ENCODE measurements at regions not wholly inside any gene's neighbourhood (a gene's known extent, or its start where the extent isn't known, plus 50 kb on each side); places are given as distances from the start of the nearest gene placed in this dataset.

DNA sequence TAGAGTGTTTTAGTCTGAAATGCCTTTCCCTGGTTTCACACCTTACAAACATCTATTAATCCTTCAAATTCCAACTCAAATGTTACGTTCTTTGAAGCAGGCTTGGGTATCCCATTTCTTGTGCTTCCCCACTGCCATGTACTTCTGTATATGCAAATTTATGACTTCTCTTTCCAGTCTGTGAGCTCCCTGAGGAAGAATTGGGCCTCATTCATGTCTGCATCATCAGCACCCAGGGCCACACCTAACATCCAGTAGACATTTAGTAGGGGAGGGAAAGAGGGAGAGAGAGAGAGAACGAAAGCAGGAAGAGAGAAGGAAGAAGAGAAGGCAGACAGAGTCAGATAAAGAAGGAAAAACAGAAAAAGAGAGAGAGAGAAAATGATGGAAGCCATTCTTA, 53.3 kb upstream of the KY start:
- H3K27me3 ChIP-seq (ENCODE audit: control insufficient read depth in 2 of 2, insufficient read depth in 2 of 2, low read length in 2 of 2), result no peaks in the 10 kb centered on the region
- no peaks in the 10 kb centered on the region for H3K9me3 ChIP-seq (replicated peaks; ENCODE audit: control insufficient read depth, insufficient read depth, low read depth, low read length)
- POLR2A ChIA-PET, result no interaction called here
- no TSS peak for BruUV-seq (replicated peaks)
- ATAC-seq (no peak), FAIRE-seq (no peak), DNase-seq (ENCODE audit: extremely low read depth in 1 of 4, low spot score in 3 of 4) (no peak)
- WGBS (ENCODE audit: insufficient coverage, low coverage, missing lambda C conversion rate), result 0% methylated on average over 2 of the region's 2 CpGs
- H3K4me3 ChIP-seq, result no peak overlapping the region
- H3K36me3 ChIP-seq (ENCODE audit: control insufficient read depth, insufficient read depth, low read length), result no peaks in the 10 kb centered on the region
- no peak overlapping the region for H3K9ac ChIP-seq (ENCODE audit: insufficient read depth in 1 of 2, low read depth in 2 of 2, low read length in 2 of 2)
- in situ Hi-C loops (cut with MboI) (no loop called here), intact Hi-C loops (cut with micrococcal nuclease) (no loop called here)
- H4K20me1 ChIP-seq (replicated peaks; ENCODE audit: control insufficient read depth, insufficient read depth, low read length), result no peaks in the 10 kb centered on the region
- H3K9me1 ChIP-seq (ENCODE audit: control insufficient read depth, insufficient read depth, low read length), result no peaks in the 10 kb centered on the region
- no peak overlapping the region for H3K4me2 ChIP-seq (ENCODE audit: insufficient read depth, low read length)
- no peak overlapping the region for H2AFZ ChIP-seq (ENCODE audit: low read depth, low read length)
- CTCF ChIA-PET (ENCODE audit: low intra/inter-chr PET ratio), result no interaction called here
- no peak overlapping the region for H3K27ac ChIP-seq (ENCODE audit: extremely low read depth, low read depth, low read length)
- no peaks in the 10 kb centered on the region for H3K79me2 ChIP-seq (ENCODE audit: control insufficient read depth, insufficient read depth, low read length)
- TF ChIP-seq, protein P1, sequence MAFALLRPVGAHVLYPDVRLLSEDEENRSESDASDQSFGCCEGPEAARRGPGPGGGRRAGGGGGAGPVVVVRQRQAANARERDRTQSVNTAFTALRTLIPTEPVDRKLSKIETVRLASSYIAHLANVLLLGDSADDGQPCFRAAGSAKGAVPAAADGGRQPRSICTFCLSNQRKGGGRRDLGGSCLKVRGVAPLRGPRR (CRISPR knock-in tag; IDR thresholded peaks at IDR 0.05), result no peak
- TF ChIP-seq JUND (IDR thresholded peaks at IDR 0.05; ENCODE audit: borderline replicate concordance, low read depth, low read length) (no peak), JUND (tag; IDR thresholded peaks at IDR 0.05; ENCODE audit: borderline replicate concordance, low read depth, low read length) (no peak), VEZF1 (CRISPR knock-in tag; IDR thresholded peaks at IDR 0.05) (no peak), ZNF41 (CRISPR knock-in tag; conservative IDR thresholded peaks at IDR 0.05) (no peak), E2F4 (CRISPR knock-in tag; IDR thresholded peaks at IDR 0.05; ENCODE audit: low read depth) (no peak), BRF1 (IDR thresholded peaks at IDR 0.05; ENCODE audit: borderline replicate concordance, extremely low read depth, insufficient read length) (no peak), TRIM25 (IDR thresholded peaks at IDR 0.05; ENCODE audit: borderline replicate concordance) (no peak), ZBTB8A (IDR thresholded peaks at IDR 0.05; ENCODE audit: partially characterized antibody) (no peak), ZNF124 (CRISPR knock-in tag; IDR thresholded peaks at IDR 0.05) (no peak), ETV5 (CRISPR knock-in tag; IDR thresholded peaks at IDR 0.05; ENCODE audit: low read depth) (no peak), ZNF253 (CRISPR knock-in tag; conservative IDR thresholded peaks at IDR 0.05) (no peak)
- TF ChIP-seq, protein P2, sequence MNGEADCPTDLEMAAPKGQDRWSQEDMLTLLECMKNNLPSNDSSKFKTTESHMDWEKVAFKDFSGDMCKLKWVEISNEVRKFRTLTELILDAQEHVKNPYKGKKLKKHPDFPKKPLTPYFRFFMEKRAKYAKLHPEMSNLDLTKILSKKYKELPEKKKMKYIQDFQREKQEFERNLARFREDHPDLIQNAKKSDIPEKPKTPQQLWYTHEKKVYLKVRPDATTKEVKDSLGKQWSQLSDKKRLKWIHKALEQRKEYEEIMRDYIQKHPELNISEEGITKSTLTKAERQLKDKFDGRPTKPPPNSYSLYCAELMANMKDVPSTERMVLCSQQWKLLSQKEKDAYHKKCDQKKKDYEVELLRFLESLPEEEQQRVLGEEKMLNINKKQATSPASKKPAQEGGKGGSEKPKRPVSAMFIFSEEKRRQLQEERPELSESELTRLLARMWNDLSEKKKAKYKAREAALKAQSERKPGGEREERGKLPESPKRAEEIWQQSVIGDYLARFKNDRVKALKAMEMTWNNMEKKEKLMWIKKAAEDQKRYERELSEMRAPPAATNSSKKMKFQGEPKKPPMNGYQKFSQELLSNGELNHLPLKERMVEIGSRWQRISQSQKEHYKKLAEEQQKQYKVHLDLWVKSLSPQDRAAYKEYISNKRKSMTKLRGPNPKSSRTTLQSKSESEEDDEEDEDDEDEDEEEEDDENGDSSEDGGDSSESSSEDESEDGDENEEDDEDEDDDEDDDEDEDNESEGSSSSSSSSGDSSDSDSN (IDR thresholded peaks at IDR 0.05; ENCODE audit: borderline replicate concordance in 1 of 2, low read depth in 2 of 2, low read length in 2 of 2), result no peak
- no peaks in the 10 kb centered on the region for H3K4me1 ChIP-seq (replicated peaks in 1 of 2; ENCODE audit: control insufficient read depth in 2 of 2, insufficient read depth in 2 of 2, low read length in 2 of 2)
